HG03432 (cell line): ENCODE measurements at regions not wholly inside any gene's neighbourhood (a gene's known extent, or its start where the extent isn't known, plus 50 kb on each side); places are given as distances from the start of the nearest gene placed in this dataset.
"Not testable (repeated sequence)": the region's sequence is repeated elsewhere in the genome, so short reads cannot be mapped to it uniquely, and the experiment has no call there.

ENCODE experiments used
- ATAC-seq: cut with Tn5 transposase; IDR thresholded peaks from one replicate; pipeline ENCODE4 v1.9.1; 2021; ENCODE audit warnings: mild to moderate bottlenecking, moderate library complexity; ENCODE audit not compliant: unreplicated experiment

DNA sequence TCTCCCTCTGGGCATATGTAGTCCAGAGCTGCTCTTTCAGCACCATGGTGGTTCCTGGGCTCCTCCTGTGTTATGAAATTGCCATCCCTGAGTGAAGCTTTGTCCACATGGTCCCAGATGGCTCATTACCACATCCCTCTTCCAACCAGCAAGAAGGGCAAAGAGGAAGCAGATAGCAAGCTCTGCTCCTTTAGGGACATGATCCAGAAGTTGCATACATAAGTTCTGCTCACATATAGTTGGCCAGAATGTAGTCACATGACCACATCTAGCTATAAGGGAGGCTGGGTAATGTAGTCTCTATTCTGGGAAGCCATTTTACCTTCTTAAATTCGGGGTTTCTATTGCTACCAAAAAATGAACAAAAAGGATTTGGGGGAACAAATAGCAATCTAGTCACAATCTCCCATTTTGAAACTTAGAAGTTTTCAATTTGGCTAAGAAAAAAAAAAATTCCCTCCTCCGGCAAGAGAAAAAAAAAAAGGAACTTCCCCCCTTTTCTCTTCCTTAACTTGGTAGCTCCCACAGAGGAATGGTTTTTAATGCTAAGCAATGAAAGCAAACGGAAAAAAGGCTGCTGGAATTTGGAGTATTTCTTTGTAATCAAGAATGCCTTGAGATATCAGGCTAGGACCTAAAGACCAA, 88.2 kb upstream of the USP9X start:
- ATAC-seq = no peak

DNA sequence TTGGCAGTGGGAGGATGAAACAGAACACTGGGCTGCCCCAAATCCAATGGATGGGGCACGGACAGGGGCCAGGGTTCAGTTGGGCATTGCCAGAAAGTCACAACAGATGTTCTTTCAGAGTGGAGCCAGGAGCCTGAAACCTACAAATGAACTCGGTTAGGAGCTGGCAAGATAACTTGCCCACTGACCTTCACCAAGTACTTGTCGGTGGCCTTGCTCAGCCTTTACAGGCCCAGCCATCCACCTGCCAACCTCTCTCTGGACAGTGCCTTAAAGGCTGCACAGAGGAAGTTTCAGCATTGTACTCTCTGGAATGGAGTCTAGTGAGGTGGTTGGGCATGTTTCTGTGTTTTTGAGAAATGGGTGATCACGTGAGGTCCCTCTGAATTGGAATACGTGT, 87.1 kb upstream of the USP9X start:
- ATAC-seq = no peak

DNA sequence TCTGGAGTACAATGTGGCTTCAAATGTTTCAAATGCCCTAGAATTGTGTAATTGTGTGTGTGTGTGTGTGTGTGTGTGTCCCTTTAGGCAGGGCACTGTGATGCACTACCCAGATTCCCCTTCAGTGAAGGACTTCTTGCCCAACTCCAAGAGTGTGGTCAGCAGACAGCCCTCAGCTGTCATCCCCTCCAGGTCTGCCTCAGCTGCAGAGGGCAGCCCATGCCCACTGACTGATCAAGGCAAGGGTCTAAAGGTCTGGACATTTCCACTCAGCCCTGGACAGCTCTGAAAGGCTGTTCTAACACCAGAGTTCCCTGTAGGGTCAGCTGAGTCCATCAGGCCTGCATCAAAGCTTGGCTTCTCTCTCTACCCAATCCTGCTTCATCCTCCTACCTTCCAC, 83.9 kb upstream of the USP9X start:
- ATAC-seq = no peak

GRCh38 chrX:41002026-41002425, 83.2 kb upstream of the USP9X start:
- no peak for ATAC-seq

- ATAC-seq = no peak
These were observed 81.6 kb upstream of the USP9X start for GRCh38 chrX:41003506-41004270.

- no peak for ATAC-seq
These were observed 79.7 kb upstream of the USP9X start for GRCh38 chrX:41005445-41005992.

GRCh38 chrX:41009850-41010846, 75.1 kb upstream of the USP9X start:
- ATAC-seq = peak; percentile 71

DNA sequence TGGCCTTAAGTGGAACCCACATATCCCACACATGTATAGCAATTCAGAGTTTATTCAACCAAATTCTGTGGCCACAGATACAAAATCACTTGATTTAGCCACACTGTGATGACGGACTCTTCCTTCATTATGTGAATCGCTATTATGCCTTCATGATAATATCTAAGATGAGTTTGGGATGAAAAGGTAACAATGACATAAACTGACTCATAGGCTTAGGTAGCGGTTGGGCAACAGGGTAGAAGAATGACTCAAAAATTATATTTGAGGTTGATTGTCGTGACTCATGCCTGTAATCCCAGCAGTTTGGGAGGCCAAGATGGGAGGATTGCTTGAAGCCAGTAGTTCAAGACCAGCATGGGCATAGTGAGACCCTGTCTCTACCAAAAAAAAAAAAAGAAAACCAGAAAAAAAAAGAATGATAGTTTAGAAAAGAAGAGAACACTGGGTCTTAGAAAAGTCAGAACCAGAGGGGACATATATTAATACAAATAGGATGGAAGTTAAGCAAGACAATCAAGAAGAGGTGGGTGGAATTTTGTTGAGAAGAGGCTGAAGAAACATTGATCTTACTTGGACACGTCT, 70.4 kb upstream of the USP9X start:
- no peak for ATAC-seq

GRCh38 chrX:41017785-41018184, 67.5 kb upstream of the USP9X start:
- ATAC-seq = not testable (repeated sequence)

DNA sequence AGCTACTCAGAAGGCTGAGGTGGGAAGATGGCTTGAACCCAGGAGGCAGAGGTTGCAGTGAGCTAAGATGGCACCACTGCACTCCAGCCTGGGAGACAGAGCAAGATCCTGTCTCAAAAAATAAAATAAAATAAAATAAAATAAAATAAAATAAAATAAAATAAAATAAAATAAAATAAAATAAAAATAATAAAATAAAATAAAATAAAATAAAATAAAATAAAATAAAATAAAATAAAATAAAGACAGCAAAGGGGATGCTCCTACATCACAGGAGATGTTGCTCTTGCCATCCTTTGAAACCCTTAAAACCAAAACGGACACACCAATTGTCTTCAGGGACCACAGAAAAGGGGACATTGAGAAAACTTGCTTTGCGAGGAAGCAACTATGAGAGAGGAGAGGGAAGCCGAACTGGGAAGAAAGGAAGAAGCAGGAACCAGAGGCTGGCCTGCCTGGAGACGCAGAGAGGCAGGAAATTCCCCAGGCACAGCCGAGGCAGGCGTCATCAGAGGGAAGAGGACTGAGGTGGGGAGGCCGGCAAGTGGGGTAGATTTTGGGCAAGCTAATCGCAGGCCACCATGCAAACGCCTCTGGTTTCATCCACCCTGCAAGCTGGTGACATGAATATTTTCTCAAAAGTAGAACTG, 66.7 kb upstream of the USP9X start:
- ATAC-seq = not testable (repeated sequence)

DNA sequence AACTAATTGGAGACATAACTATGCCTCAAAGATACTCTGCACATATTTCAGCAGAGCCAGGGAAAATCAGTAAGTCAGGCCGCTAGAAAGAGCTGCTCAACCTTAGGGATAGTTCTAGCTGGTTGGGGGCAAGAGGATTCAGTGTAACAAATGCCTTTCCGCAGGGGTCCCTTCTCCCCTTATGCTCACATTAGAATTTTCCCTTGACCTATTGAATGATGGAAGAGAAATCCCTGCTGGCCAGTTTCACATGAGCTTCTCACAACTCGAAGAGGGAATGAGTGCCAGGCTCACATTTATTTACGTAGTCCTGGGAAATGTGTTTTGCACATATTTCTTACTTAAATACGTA, 66.2 kb upstream of the USP9X start:
- ATAC-seq = no peak

GRCh38 chrX:41022566-41022965, 62.7 kb upstream of the USP9X start:
- no peak for ATAC-seq

GRCh38 chrX:41023098-41023497, 62.1 kb upstream of the USP9X start:
- no peak for ATAC-seq

GRCh38 chrX:41024335-41024734, 60.9 kb upstream of the USP9X start:
- not testable (repeated sequence) for ATAC-seq

DNA sequence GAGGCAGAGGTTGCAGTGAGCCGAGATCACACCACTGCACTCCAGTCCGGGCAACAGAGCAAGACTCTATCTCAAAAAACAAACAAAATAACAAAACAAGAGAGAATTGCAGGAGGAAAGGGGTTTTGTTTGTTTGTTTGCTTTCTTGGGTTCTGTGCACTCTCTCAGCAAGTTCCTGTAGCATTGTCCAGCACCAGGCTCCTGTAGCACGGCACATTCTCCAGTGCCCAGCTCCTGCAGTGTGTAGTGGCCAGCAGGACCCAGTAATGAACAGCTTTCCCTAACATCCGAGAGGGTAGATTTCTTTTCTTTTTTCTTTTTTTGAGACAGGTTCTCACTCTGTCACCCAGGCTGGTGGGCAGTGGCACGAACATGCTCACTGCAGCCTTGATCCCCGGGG, 60.5 kb upstream of the USP9X start:
- ATAC-seq = no peak

GRCh38 chrX:41025926-41026701, 59.1 kb upstream of the USP9X start:
- no peak for ATAC-seq

DNA sequence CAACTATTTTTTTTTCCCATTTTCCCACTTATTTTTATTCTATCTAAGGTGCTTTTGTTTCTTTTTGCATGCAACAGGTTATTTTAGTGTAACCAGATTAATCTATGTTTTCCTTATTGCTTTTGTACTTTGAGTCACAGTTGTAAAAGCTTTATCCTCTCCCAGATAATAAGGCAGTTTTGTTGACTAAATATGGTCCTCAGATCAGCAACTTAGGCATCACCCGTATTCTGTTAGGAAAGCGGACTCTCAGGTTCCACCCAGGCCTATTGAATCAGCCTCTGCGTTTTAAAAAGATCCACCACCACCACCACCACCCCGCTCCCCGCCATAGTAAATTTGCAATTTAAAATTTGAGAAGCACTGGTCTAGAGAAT, 58.6 kb upstream of the USP9X start:
- ATAC-seq = no peak

DNA sequence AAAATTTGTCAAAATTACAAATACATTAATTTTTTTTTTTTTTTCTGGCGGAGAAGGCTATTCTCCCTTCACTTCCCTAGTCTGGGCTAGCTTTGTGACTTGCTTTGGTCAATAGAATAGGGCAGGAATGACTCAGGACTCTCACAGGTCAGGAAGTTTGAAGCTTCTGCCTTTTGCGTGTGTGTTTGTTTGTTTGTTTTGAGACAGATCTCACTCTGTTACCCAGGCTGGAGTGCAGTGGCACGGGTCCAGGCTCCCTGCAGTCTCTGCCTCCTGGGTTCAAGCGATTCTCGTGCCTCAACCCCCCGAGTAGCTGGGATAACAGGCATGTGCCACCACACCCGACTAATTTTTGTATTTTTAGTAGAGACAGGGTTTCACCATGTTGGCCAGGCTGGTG, 55.9 kb upstream of the USP9X start:
- no peak for ATAC-seq

GRCh38 chrX:41031256-41031967, 53.8 kb upstream of the USP9X start:
- no peak for ATAC-seq
